Small intestine (tissue), 7 donors: ENCODE measurements at regions not wholly inside any gene's neighbourhood (a gene's known extent, or its start where the extent isn't known, plus 50 kb on each side); places are given as distances from the start of the nearest gene placed in this dataset.
"Not testable (repeated sequence)": the region's sequence is repeated elsewhere in the genome, so short reads cannot be mapped to it uniquely, and the experiment has no call there.

ENCODE experiments used
- DNase-seq, 2 donors: peaks; one replicate each; pipeline versions ENCODE4 v3.0.0 to v3.0.0-alpha.2; 2013
- FAIRE-seq: peaks from 2 replicates; lab custom pipeline; 2012; peaks lifted over from hg19 to GRCh38; lab: Jason Lieb, UNC
- H3K27ac ChIP-seq, 3 donors: one replicate each; pipeline ENCODE4 v1.5.1; 2013; ENCODE audit warnings: low read length in 2 of 3, mild to moderate bottlenecking in 2 of 3, control low read depth in 1 of 3, inconsistent platforms in 1 of 3, low read depth in 1 of 3, moderate library complexity in 1 of 3
- H3K27me3 ChIP-seq, 3 donors: one replicate each; pipeline ENCODE4 v1.6.1; 2013; ENCODE audit warnings: low read length in 3 of 3, inconsistent platforms in 1 of 3; ENCODE audit not compliant: control insufficient read depth in 3 of 3, insufficient read depth in 3 of 3
- H3K36me3 ChIP-seq, 3 donors: one replicate each; pipeline ENCODE4 v1.6.1; 2013; ENCODE audit warnings: low read length in 3 of 3, inconsistent platforms in 1 of 3, low read depth in 1 of 3, mild to moderate bottlenecking in 1 of 3, moderate library complexity in 1 of 3; ENCODE audit not compliant: control insufficient read depth in 3 of 3, insufficient read depth in 2 of 3
- H3K4me1 ChIP-seq, 3 donors: one replicate each; pipeline ENCODE4 v1.6.1; 2013; ENCODE audit warnings: low read length in 2 of 3, inconsistent platforms in 1 of 3, low read depth in 1 of 3, mild to moderate bottlenecking in 1 of 3, moderate library complexity in 1 of 3; ENCODE audit not compliant: control insufficient read depth in 3 of 3, insufficient read depth in 2 of 3
- H3K4me3 ChIP-seq, 3 donors: one replicate each; pipeline ENCODE4 v1.5.1; 2013; ENCODE audit warnings: low read length in 3 of 3, control low read depth in 1 of 3, inconsistent platforms in 1 of 3, low read depth in 1 of 3, mild to moderate bottlenecking in 1 of 3, moderate library complexity in 1 of 3
- H3K9me3 ChIP-seq, 2 donors: one replicate each; pipeline ENCODE4 v1.6.1; 2013; ENCODE audit warnings: low read depth in 1 of 2, low read length in 1 of 2; ENCODE audit not compliant: control insufficient read depth in 2 of 2, insufficient read depth in 1 of 2
- WGBS, 3 donors: extraction: QIAGEN DNeasy Blood & Tissue Kit; methylation state at CpG; one replicate each; pipeline ENCODE4 v1.1.7; 2013; 5-methylcytosine and 5-hydroxymethylcytosine counted together
- donor health status: healthy with polysubstance abuse.
- donor health status: control.
- donor health status: control.
- donor health status: Bipolar disorder and iron deficiency.
- donor health status: healthy.

- 82 to 95% (median 88%) methylated on average over 4 of the region's 4 CpGs for WGBS, 3 donors
- not testable (repeated sequence) for FAIRE-seq, H3K4me3 ChIP-seq, H3K27me3 ChIP-seq, H3K9me3 ChIP-seq, H3K36me3 ChIP-seq, H3K4me1 ChIP-seq, H3K27ac ChIP-seq, DNase-seq
Observed at GRCh38 chr20:30418378-30418777, 839.1 kb upstream of the DEFB115 start.

GRCh38 chr20:30419466-30419865 is 838.0 kb upstream of the DEFB115 start:
- H3K27ac ChIP-seq: no peak overlapping the region
- FAIRE-seq (no peak), DNase-seq (no peak)
- no peak overlapping the region for H3K4me3 ChIP-seq
- no peaks in the 10 kb centered on the region for H3K27me3 ChIP-seq
- H3K9me3 ChIP-seq: no peaks in the 10 kb centered on the region
- no peaks in the 10 kb centered on the region for H3K36me3 ChIP-seq
- no peaks in the 10 kb centered on the region for H3K4me1 ChIP-seq
- whole genome bisulfite sequencing, 3 donors: 65 to 82% (median 70%) methylated on average over 2 of the region's 2 CpGs

GRCh38 chr20:30419871-30420420 is 837.5 kb upstream of the DEFB115 start:
- not testable (repeated sequence) for H3K36me3 ChIP-seq, H3K9me3 ChIP-seq, H3K4me1 ChIP-seq, FAIRE-seq, H3K27me3 ChIP-seq, H3K27ac ChIP-seq, DNase-seq, H3K4me3 ChIP-seq
- 53 to 73% (median 72%) methylated on average over 7 of the region's 7 CpGs for WGBS, 3 donors
